ENCODE measurements at regions not wholly inside any gene's neighbourhood (a gene's known extent, or its start where the extent isn't known, plus 50 kb on each side); places are given as distances from the start of the nearest gene placed in this dataset.

DNA sequence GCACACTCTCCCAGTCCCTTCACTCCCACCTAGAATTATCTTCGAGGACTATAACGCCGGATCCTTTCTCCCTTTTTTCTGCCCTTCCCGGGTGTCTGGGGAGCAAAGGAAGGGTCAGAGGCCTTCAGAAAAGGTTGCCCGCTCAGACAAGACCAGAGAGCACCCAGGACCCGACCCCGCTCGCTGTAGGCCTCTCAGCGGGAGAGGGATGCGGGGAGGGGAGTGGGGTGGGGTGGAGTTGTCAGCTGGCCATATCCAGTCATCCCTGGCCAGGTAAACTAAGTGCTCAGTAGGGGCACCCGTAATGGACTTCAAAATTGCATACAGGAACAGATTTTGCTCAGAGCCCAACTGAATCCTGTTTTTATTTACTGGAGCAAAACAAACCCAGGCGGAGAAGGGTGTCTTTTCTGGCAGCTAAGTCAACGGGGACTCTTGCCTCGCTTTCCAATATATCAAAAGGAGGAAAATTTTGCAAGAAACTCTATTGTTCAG, 65.0 kb downstream of the NOL4 start:
- Histone ChIP-seq H3K27me3 (ENCODE audit: control insufficient read depth in 2 of 2, insufficient read depth in 2 of 2, low read length in 2 of 2) (peaks cover 10 to 30% of the 10 kb centered on the region in 2 experiments), H3K4me3 (replicated peaks in 1 of 3; ENCODE audit: insufficient read depth in 1 of 3, low read depth in 1 of 3, low read length in 3 of 3) (no peak overlapping the region), H2AFZ (ENCODE audit: low read depth, low read length) (no peak overlapping the region), H3K9ac (replicated peaks; ENCODE audit: extremely low read depth, insufficient read depth, low read length) (no peak overlapping the region), H3K4me2 (ENCODE audit: insufficient read depth, low read length) (no peak overlapping the region), H3K36me3 (ENCODE audit: control insufficient read depth in 2 of 2, extremely low read depth in 1 of 2, insufficient read depth in 2 of 2, low read length in 2 of 2) (no peaks in the 10 kb centered on the region), H3K9me1 (replicated peaks; ENCODE audit: control insufficient read depth, extremely low read depth, insufficient read depth, low read length) (no peaks in the 10 kb centered on the region), H3K4me1 (ENCODE audit: control insufficient read depth, extremely low read depth, insufficient read depth, low read length) (no peaks in the 10 kb centered on the region), H3K27ac (ENCODE audit: insufficient read depth, low read depth, low read length) (no peak overlapping the region), H3K79me2 (ENCODE audit: control insufficient read depth, insufficient read depth, low read length) (no peaks in the 10 kb centered on the region), H3K9me3 (replicated peaks; ENCODE audit: control insufficient read depth, insufficient read depth, low read length) (no peaks in the 10 kb centered on the region), H4K20me1 (replicated peaks; ENCODE audit: control insufficient read depth, extremely low read depth, insufficient read depth, low read length) (no peaks in the 10 kb centered on the region)
- no TSS peak for BruUV-seq (replicated peaks)
- ChIA-PET CTCF (interaction anchor here (1.0 to 4.0 kb wide), 2 partner anchors 17 to 37 kb away, joined by 3 to 14 read pairs; no protein-coding TSS in a partner anchor), POLR2A (no interaction called here)
- dilution Hi-C loops (cut with MboI; ENCODE audit: extremely low pct_ligation_motif_present, low sequenced_read_pairs): no loop called here
- FAIRE-seq: no peak
- TF ChIP-seq GATA2 (IDR thresholded peaks at IDR 0.05; ENCODE audit: insufficient read depth, insufficient read length, low read depth, low read length) (no peak), MYC (IDR thresholded peaks at IDR 0.05; ENCODE audit: low read depth, low read length) (no peak), FOS (IDR thresholded peaks at IDR 0.05; ENCODE audit: borderline replicate concordance, insufficient read depth, low read length) (no peak), JUN (IDR thresholded peaks at IDR 0.05; ENCODE audit: borderline replicate concordance, insufficient read depth, insufficient read length, low read depth) (no peak), EZH2 (IDR thresholded peaks at IDR 0.05; ENCODE audit: borderline replicate concordance, low read depth, low read length, severe bottlenecking) (no peak), POLR2A (IDR thresholded peaks at IDR 0.05; ENCODE audit: low read depth, low read length) (no peak), POLR2AphosphoS5 (IDR thresholded peaks at IDR 0.05; ENCODE audit: insufficient read depth, low read depth, low read length) (no peak)
- TF ChIP-seq, protein P1, sequence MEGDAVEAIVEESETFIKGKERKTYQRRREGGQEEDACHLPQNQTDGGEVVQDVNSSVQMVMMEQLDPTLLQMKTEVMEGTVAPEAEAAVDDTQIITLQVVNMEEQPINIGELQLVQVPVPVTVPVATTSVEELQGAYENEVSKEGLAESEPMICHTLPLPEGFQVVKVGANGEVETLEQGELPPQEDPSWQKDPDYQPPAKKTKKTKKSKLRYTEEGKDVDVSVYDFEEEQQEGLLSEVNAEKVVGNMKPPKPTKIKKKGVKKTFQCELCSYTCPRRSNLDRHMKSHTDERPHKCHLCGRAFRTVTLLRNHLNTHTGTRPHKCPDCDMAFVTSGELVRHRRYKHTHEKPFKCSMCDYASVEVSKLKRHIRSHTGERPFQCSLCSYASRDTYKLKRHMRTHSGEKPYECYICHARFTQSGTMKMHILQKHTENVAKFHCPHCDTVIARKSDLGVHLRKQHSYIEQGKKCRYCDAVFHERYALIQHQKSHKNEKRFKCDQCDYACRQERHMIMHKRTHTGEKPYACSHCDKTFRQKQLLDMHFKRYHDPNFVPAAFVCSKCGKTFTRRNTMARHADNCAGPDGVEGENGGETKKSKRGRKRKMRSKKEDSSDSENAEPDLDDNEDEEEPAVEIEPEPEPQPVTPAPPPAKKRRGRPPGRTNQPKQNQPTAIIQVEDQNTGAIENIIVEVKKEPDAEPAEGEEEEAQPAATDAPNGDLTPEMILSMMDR (IDR thresholded peaks at IDR 0.05; ENCODE audit: extremely low read depth in 1 of 2, insufficient read depth in 1 of 2, low read depth in 1 of 2, low read length in 2 of 2): no peak
- TF ChIP-seq, protein P2, sequence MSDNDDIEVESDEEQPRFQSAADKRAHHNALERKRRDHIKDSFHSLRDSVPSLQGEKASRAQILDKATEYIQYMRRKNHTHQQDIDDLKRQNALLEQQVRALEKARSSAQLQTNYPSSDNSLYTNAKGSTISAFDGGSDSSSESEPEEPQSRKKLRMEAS (IDR thresholded peaks at IDR 0.05; ENCODE audit: insufficient read depth, insufficient read length): no peak
- no peak for DNase-seq (ENCODE audit: low read depth, low spot score)
- intact Hi-C loops (cut with micrococcal nuclease): no loop called here

Data from endothelial cell of umbilical vein (primary cell).